ENCODE measurements at regions not wholly inside any gene's neighbourhood (a gene's known extent, or its start where the extent isn't known, plus 50 kb on each side); places are given as distances from the start of the nearest gene placed in this dataset.

DNA sequence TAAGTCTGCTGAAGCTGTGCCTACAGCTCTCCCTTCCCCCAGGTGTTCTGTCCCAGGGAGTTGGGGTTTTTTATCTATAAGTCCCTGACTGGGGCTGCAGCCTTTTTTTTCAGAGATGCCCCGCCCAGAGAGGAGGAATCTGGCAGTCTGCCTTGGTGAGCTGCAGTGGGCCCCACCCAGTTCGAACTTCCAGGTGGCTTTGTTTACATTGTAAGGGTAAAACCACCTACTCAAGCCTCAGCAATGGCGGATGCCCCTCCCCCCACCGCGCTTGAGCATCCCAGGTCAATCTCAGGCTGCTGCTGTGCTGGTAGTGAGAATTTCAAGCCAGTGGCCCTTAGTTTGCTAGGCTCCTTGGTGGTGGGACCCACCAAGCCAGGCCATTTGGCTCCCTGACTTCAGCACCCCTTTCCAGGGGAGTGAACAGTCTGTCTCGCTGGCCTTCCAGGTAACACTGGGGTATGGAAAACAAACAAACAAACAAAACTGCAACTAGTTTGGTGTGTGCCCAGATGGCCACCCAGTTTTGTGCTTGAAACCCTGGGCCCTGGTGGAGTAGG lies 189.4 kb downstream of the MFSD1 start:
- no peak for DNase-seq (ENCODE audit: low read depth)
- TF ChIP-seq, protein P1, sequence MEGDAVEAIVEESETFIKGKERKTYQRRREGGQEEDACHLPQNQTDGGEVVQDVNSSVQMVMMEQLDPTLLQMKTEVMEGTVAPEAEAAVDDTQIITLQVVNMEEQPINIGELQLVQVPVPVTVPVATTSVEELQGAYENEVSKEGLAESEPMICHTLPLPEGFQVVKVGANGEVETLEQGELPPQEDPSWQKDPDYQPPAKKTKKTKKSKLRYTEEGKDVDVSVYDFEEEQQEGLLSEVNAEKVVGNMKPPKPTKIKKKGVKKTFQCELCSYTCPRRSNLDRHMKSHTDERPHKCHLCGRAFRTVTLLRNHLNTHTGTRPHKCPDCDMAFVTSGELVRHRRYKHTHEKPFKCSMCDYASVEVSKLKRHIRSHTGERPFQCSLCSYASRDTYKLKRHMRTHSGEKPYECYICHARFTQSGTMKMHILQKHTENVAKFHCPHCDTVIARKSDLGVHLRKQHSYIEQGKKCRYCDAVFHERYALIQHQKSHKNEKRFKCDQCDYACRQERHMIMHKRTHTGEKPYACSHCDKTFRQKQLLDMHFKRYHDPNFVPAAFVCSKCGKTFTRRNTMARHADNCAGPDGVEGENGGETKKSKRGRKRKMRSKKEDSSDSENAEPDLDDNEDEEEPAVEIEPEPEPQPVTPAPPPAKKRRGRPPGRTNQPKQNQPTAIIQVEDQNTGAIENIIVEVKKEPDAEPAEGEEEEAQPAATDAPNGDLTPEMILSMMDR (IDR thresholded peaks at IDR 0.05; ENCODE audit: low read depth, low read length, missing control alignments): no peak
- H3K4me3 ChIP-seq (ENCODE audit: low read depth, low read length): no peak overlapping the region

- DNase-seq (ENCODE audit: low read depth): no peak
- H3K4me3 ChIP-seq (ENCODE audit: low read depth, low read length): no peak overlapping the region
- TF ChIP-seq, protein P1 (IDR thresholded peaks at IDR 0.05; ENCODE audit: low read depth, low read length, missing control alignments): no peak
Measured at GRCh38 chr3:158992463-158992862, 190.6 kb downstream of the MFSD1 start.

- H3K4me3 ChIP-seq (ENCODE audit: low read depth, low read length): no peak overlapping the region
- TF ChIP-seq, protein P1 (IDR thresholded peaks at IDR 0.05; ENCODE audit: low read depth, low read length, missing control alignments): no peak
- DNase-seq (ENCODE audit: low read depth): no peak
Measured at GRCh38 chr3:158994386-158994785, 192.5 kb downstream of the MFSD1 start.

GRCh38 chr3:159001711-159002110 lies 199.9 kb downstream of the MFSD1 start:
- DNase-seq (ENCODE audit: low read depth): no peak
- TF ChIP-seq, protein P1 (IDR thresholded peaks at IDR 0.05; ENCODE audit: low read depth, low read length, missing control alignments): no peak

GRCh38 chr3:159005137-159005536 lies 203.3 kb downstream of the MFSD1 start:
- no peak overlapping the region for H3K4me3 ChIP-seq (ENCODE audit: low read depth, low read length)
- no peak for DNase-seq (ENCODE audit: low read depth)
- TF ChIP-seq, protein P1 (IDR thresholded peaks at IDR 0.05; ENCODE audit: low read depth, low read length, missing control alignments): no peak

More at GRCh38 chr3:159001711-159002110, 199.9 kb downstream of the MFSD1 start:
- no peak overlapping the region for H3K4me3 ChIP-seq (ENCODE audit: low read depth, low read length)

- TF ChIP-seq, protein P1 (IDR thresholded peaks at IDR 0.05; ENCODE audit: low read depth, low read length, missing control alignments): no peak
- no peak overlapping the region for H3K4me3 ChIP-seq (ENCODE audit: low read depth, low read length)
- DNase-seq (ENCODE audit: low read depth): no peak
Measured at GRCh38 chr3:159007331-159007730, 205.5 kb downstream of the MFSD1 start.

DNA sequence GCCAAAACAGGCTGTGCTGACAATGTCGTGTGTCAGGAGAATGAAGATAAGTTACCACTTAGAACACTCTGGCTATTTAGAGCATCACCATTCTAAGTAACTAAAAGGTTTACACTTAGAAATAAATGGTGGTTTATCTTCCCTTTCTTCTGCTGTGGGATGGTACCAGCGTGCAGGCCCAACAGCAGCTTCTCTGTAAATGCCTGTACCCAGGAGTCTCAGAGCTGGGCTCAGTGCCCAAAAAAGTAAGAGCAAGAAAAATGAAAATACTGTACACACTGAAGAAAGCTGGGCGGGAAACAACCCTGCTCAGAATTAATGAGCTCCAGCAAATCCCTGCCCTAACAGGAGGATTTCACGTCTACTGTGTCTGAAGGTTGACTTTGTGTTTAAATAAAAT lies 206.5 kb downstream of the MFSD1 start:
- TF ChIP-seq, protein P1 (IDR thresholded peaks at IDR 0.05; ENCODE audit: low read depth, low read length, missing control alignments): no peak
- no peak overlapping the region for H3K4me3 ChIP-seq (ENCODE audit: low read depth, low read length)
- no peak for DNase-seq (ENCODE audit: low read depth)

Data from GM12864 (cell line).